Keratinocyte (primary cell): ENCODE measurements at regions not wholly inside any gene's neighbourhood (a gene's known extent, or its start where the extent isn't known, plus 50 kb on each side); places are given as distances from the start of the nearest gene placed in this dataset.

Experiments used
- EZH2 ChIP-seq: IDR thresholded peaks from one replicate; pipeline ENCODE4 v1.6.1; 2012; ENCODE audit warnings: inconsistent platforms, mild to moderate bottlenecking, low read length, moderate library complexity
- TF ChIP-seq, protein P1 (sequence below), 3 experiments: IDR thresholded peaks in 1 of 3; conservative IDR thresholded peaks in 1 of 3; optimal IDR thresholded peaks in 1 of 3; 2 replicates in 2 of 3; 3 replicates in 1 of 3; pipeline versions ENCODE3 to v1.5.1; 2011; ENCODE audit warnings: low read length in 3 of 3, mild to moderate bottlenecking in 3 of 3, moderate library complexity in 2 of 3, control low read depth in 1 of 3, inconsistent platforms in 1 of 3; ENCODE audit not compliant: insufficient read depth in 2 of 3; ENCODE audit errors: extremely low read depth in 1 of 3

GRCh38 chr1:101745551-101746270 is 251.0 kb downstream of the OLFM3 start:
- TF ChIP-seq, protein P1, sequence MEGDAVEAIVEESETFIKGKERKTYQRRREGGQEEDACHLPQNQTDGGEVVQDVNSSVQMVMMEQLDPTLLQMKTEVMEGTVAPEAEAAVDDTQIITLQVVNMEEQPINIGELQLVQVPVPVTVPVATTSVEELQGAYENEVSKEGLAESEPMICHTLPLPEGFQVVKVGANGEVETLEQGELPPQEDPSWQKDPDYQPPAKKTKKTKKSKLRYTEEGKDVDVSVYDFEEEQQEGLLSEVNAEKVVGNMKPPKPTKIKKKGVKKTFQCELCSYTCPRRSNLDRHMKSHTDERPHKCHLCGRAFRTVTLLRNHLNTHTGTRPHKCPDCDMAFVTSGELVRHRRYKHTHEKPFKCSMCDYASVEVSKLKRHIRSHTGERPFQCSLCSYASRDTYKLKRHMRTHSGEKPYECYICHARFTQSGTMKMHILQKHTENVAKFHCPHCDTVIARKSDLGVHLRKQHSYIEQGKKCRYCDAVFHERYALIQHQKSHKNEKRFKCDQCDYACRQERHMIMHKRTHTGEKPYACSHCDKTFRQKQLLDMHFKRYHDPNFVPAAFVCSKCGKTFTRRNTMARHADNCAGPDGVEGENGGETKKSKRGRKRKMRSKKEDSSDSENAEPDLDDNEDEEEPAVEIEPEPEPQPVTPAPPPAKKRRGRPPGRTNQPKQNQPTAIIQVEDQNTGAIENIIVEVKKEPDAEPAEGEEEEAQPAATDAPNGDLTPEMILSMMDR (optimal IDR thresholded peaks at IDR 0.05 in 1 of 3, IDR thresholded peaks at IDR 0.05 in 1 of 3, conservative IDR thresholded peaks at IDR 0.05 in 1 of 3; ENCODE audit: extremely low read depth in 1 of 3, insufficient read depth in 2 of 3, low read length in 3 of 3) = no peak
- TF ChIP-seq EZH2 = no peak
